HuH-7 (cell line): ENCODE measurements at regions not wholly inside any gene's neighbourhood (a gene's known extent, or its start where the extent isn't known, plus 50 kb on each side); places are given as distances from the start of the nearest gene placed in this dataset.
"Not testable (repeated sequence)": the region's sequence is repeated elsewhere in the genome, so short reads cannot be mapped to it uniquely, and the experiment has no call there.

ENCODE experiments used
- DNase-seq: peaks from one replicate; pipeline ENCODE4 v3.0.0; 2011; ENCODE audit warnings: low spot score

GRCh38 chr6:849075-849506 is 156.2 kb upstream of the EXOC2 start:
- DNase-seq: no peak

- DNase-seq: no peak
These were observed 152.6 kb upstream of the EXOC2 start for GRCh38 chr6:845566-845965.

- no peak for DNase-seq
These were observed 152.2 kb upstream of the EXOC2 start for GRCh38 chr6:845101-845500.

GRCh38 chr6:842141-842540 is 149.2 kb upstream of the EXOC2 start:
- no peak for DNase-seq

DNA sequence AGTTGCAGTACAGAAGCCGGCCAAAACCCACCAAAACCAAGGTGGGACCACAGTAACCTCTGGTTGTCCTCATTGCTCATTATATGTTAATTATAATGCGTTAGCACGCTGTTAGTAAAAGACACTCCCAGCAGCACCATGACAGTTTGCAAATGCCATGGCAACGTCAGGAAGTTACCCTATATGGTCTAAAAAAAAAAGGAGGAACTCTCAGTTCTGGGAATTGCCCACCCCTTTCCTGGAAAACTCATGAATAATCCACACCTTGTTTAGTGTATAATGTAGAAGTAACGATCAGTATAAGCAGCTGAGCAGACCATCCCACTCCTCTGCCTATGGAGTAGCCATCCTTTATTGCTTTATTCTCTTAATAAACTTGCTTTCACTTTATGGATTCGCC is 148.6 kb upstream of the EXOC2 start:
- DNase-seq: no peak

DNA sequence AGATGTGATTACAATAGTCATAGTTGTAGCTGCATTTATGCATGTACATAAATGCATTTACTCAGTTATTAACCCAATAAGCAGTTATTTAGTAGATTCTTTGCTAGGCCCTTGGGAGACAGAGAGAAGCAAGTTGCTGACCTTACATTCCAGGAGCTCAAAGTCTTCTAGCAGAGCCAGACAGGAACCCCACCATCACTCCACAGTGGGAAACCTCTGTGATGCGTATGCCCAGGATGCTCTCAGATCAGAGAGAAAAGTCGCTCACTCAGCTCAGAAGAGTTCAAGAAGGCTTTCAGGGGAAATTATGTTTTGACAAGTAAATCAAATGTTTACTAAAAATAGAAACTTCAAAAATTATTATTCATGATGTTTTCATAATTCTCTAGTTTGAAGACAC is 146.3 kb upstream of the EXOC2 start:
- no peak for DNase-seq

- no peak for DNase-seq
These were observed 144.4 kb upstream of the EXOC2 start for GRCh38 chr6:837380-837779.

- DNase-seq: no peak
These were observed 143.4 kb upstream of the EXOC2 start for GRCh38 chr6:836276-836853.

DNA sequence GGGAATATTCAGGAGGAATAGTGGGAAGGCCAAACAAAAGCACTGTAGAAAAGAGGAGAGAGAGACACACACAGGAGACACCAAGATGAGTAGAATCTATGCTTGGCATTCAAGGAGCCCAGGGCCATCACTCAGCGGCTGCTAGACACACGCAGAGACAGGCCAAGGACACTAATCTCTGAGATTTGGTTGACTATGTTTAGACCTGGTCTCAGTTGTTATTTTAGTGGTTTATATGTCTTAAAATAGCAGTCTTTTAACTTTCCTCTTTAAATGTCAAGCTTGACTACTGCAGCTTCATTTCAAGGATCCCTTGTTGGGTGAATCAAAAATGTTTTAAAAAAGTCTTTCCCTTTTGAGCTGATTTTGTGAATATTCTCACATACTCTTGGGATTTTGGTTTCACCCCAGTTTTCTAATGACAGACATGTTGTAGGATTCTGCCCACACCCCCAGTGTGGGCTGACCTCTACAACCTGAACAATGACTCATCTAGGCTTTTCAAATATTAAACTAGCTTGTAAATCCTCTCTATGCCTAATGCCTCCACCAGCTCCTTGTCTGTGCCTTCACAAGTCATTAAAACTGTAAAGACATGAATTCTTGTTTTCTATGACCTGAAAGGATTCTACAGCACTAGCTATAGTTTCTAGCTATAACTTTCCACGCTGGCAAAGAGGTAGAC is 142.7 kb upstream of the EXOC2 start:
- no peak for DNase-seq

GRCh38 chr6:834866-835265 is 141.9 kb upstream of the EXOC2 start:
- no peak for DNase-seq

DNA sequence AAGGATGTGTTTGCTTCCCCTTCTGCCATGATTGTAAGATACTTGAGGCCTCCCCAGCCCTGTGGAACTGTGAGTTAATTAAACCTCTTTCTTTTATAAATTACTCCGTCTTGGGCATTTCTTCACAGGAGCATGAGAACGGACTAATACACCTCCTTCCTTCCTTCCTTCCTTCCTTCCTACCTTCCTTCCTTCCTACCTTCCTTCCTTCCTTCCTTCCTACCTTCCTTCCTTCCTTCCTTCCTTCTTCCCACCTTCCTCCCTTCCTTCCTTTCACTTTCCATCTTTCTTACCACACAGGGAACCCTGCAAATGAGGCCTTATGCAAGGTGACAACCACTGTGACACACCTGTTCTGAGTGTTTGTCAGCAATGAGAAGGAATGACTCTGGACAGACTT is 141.3 kb upstream of the EXOC2 start:
- DNase-seq: no peak

DNA sequence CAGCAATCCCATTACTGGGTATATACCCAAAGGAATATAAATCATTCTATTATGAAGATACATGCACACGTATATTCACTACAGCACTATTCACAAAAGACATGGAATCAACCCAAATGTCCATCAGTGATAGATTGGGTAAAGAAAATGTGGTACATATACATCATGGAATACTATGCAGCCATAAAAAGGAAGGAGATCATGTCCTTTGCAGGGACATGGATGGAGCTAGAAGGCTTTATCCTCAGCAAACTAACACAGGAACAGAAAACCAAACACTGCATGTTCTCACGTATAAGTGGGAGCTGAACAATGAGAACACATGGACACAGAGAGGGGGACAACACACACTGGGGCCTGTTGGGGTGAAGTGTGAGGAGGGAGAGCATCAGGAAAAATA is 139.9 kb upstream of the EXOC2 start:
- not testable (repeated sequence) for DNase-seq

- no peak for DNase-seq
These were observed 137.9 kb upstream of the EXOC2 start for GRCh38 chr6:830667-831327.

DNA sequence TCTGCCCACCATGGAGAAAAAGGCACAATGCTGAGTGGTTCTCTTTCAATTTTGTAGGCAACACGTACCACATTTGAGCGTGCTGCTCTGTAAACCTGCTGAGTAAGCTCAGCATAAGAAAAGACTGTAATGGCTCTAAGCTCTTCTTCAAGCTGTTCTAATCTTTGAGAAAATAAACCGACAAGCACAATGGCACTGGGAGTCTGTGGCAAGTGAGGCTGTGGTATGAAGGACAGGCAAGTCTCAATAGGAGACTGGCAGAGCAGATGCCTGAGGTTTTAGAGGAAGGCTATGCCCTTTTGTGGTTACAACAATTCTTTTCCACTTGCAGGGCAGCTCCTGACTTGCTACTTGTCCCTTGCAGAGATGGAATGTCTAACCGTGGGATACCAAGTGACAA is 136.7 kb upstream of the EXOC2 start:
- no peak for DNase-seq

GRCh38 chr6:827431-827830 is 134.5 kb upstream of the EXOC2 start:
- DNase-seq: no peak

GRCh38 chr6:819122-819521 is 126.2 kb upstream of the EXOC2 start:
- DNase-seq: no peak

GRCh38 chr6:818196-818595 is 125.3 kb upstream of the EXOC2 start:
- no peak for DNase-seq

GRCh38 chr6:816510-817084 is 123.7 kb upstream of the EXOC2 start:
- DNase-seq: no peak

DNA sequence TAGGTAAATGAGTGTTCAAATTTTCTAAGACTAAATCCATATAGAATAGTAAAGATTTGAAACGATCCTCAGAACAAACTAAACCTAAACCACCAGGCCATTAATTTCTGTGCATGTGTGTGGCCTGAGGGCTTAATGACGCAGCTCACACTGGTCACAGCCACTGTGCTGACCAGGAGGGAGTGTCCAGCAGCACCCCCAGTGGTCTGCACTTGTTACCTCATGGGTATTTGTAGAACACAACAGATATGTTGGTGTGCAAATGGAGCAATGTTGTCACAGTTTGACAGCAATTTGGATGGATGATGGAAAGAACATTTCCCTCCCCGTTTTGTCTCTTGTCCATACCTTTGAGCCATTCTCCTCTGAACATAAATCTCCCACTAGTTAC is 122.4 kb upstream of the EXOC2 start:
- no peak for DNase-seq

DNA sequence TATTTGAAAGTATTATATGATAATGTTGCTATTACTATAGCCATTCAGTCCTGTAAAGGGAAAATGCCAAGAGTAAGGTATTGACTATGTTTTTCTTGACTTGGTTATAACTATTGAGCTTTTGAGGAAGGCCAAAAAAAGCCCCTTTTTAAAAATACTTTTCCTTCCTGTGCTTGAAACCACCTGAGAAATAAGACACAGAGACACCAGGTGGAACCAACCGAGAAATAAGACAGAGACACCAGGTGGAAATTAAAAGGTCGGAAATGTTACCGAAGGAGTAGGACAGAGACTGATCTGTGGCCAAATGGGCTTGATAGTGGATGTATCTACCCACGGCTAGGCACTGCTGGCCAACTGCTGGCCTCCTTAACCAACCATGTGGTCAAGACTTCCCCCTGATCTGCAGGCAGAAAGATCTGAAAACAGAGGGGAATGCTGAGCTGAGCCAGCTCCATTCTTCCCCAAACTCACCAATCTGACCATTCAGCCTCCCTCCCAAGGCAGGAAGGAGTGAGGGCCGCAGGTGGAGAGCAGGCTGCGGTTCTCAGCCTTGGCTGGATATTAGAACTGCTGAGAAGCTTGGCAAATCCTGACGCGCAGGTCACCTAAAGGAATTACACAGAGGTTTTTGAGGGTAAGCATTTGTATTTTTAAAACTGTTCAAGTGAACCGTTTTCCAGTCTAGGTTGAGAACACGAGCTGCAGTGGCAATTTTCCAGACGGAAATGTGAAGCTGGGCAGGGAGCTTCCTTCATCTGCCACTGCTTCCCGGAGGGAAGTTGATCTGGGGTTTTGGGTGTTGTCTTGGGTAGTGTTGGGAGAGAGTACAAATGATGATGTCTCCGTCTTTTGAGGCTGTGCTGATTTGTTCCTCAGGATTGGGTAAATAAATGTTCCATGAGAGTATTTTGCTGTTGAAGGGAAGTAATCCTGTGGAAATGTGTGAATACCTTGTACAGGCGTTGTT is 121.7 kb upstream of the EXOC2 start:
- DNase-seq: no peak

GRCh38 chr6:811831-812230 is 118.9 kb upstream of the EXOC2 start:
- no peak for DNase-seq

DNA sequence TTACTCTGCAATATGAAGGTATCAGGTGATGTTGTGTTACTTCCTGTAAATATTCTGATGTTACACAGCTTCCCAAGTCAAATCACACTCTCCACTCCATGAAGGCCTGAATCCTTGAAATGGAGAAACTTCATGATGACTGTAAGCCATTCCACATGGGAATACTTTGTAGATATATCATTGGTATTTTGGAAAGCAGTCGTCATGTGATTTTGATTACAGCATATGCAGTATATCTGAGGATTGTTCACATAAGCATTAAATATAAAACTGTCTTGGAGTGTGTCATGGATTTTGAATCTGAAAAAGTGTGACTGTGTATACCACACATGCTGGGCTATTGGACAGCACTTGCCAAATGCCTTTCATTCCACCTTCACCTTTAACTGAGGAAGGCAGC is 118.3 kb upstream of the EXOC2 start:
- no peak for DNase-seq
